ENCODE measurements at regions not wholly inside any gene's neighbourhood (a gene's known extent, or its start where the extent isn't known, plus 50 kb on each side); places are given as distances from the start of the nearest gene placed in this dataset.
A peak's percentile ranks its signal among the peaks of the same experiment; 100 is the strongest.
"Not testable (repeated sequence)": the region's sequence is repeated elsewhere in the genome, so short reads cannot be mapped to it uniquely, and the experiment has no call there.

- H3K4me3 ChIP-seq (ENCODE audit: low read depth, low read length) = no peak overlapping the region
- DNase-seq (ENCODE audit: low read depth) = peak; percentile 29
- TF ChIP-seq CTCF (IDR thresholded peaks at IDR 0.05; ENCODE audit: insufficient read depth, low read depth, low read length) = no peak
Measured at GRCh38 chr13:76316998-76317527, 569.1 kb downstream of the KCTD12 start.

- H3K4me3 ChIP-seq (ENCODE audit: low read depth, low read length) = no peak overlapping the region
- no peak for TF ChIP-seq CTCF (IDR thresholded peaks at IDR 0.05; ENCODE audit: insufficient read depth, low read depth, low read length)
- no peak for DNase-seq (ENCODE audit: low read depth)
Measured at GRCh38 chr13:76314495-76314894, 571.7 kb downstream of the KCTD12 start.

GRCh38 chr13:76307142-76307541 lies 579.1 kb downstream of the KCTD12 start:
- no peak for TF ChIP-seq CTCF (IDR thresholded peaks at IDR 0.05; ENCODE audit: insufficient read depth, low read depth, low read length)
- peak; percentile 38 for DNase-seq (ENCODE audit: low read depth)
- no peak overlapping the region for H3K4me3 ChIP-seq (ENCODE audit: low read depth, low read length)

- no peak for DNase-seq (ENCODE audit: low read depth)
- no peak for TF ChIP-seq CTCF (IDR thresholded peaks at IDR 0.05; ENCODE audit: insufficient read depth, low read depth, low read length)
Measured at GRCh38 chr13:76300688-76301087, 585.5 kb downstream of the KCTD12 start.

GRCh38 chr13:76297331-76297730 lies 588.9 kb downstream of the KCTD12 start:
- TF ChIP-seq CTCF (IDR thresholded peaks at IDR 0.05; ENCODE audit: insufficient read depth, low read depth, low read length) = no peak
- DNase-seq (ENCODE audit: low read depth) = no peak
- H3K4me3 ChIP-seq (ENCODE audit: low read depth, low read length) = no peak overlapping the region

More at GRCh38 chr13:76300688-76301087, 585.5 kb downstream of the KCTD12 start:
- no peak overlapping the region for H3K4me3 ChIP-seq (ENCODE audit: low read depth, low read length)

GRCh38 chr13:76296751-76297150 lies 589.5 kb downstream of the KCTD12 start:
- DNase-seq (ENCODE audit: low read depth) = no peak
- no peak for TF ChIP-seq CTCF (IDR thresholded peaks at IDR 0.05; ENCODE audit: insufficient read depth, low read depth, low read length)
- no peak overlapping the region for H3K4me3 ChIP-seq (ENCODE audit: low read depth, low read length)

- H3K4me3 ChIP-seq (ENCODE audit: low read depth, low read length); DNase-seq (ENCODE audit: low read depth): not testable (repeated sequence)
Measured at GRCh38 chr13:76295020-76295419, 591.2 kb downstream of the KCTD12 start.
